ENCODE measurements at regions not wholly inside any gene's neighbourhood (a gene's known extent, or its start where the extent isn't known, plus 50 kb on each side); places are given as distances from the start of the nearest gene placed in this dataset.

DNA sequence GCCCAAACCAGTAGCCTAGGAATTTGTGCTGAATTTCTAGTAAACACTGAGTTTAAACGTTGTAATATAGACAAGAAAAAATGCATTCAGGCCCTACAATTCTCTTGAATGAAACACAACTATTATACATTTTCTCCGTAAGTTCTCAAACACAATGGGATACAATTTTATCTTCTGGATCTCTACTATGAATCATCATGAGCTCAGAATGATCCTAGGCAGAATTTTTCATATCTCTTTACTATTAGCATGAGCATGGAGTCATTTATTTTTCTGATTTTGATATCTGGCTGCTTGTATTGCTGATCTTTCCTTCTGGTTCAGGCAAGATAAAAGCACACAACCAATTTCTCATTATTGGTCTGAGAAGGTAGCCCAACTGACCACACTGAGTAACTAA lies 1123.4 kb upstream of the RAG2 start:
- Mint-ChIP-seq H3K9me3 (peaks cover 7% of the 10 kb centered on the region), H3K4me3 (no peak overlapping the region), H3K27me3 (no peaks in the 10 kb centered on the region), H3K27ac (no peak overlapping the region), H3K4me1 (no peaks in the 10 kb centered on the region), H3K36me3 (ENCODE audit: low read depth) (no peaks in the 10 kb centered on the region)
- ATAC-seq: no peak
- no peak for DNase-seq

DNA sequence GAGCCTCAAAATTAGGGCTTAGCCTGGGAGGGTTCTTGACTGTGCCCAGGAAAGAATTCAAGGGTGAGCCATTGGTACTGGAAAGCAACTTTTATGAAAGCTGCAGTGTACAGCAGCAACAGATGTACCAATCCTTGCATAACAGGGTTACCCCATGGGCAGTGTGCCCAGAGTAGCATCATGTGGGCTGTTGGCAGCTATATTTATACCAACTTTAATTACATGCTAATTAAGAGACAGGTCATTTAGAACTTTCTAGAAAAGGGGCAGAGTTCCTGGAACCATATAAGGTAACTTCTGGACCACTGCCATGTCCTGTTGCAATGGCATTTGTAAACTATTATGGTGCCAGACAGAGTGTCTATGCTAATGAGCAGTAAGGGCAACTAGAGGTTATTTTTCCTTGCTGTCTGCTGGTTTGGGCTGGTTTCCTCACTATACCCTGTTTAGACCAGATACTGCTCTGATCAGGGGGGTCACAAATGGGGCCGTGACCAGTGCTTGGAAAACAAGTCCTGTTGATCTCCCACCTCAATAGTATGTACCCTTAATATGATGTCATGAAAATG lies 1120.5 kb upstream of the RAG2 start:
- Mint-ChIP-seq H3K9me3 (peaks cover 7% of the 10 kb centered on the region), H3K27me3 (no peaks in the 10 kb centered on the region), H3K4me1 (no peaks in the 10 kb centered on the region), H3K36me3 (ENCODE audit: low read depth) (no peaks in the 10 kb centered on the region), H3K27ac (no peak overlapping the region), H3K4me3 (no peak overlapping the region)
- ATAC-seq (no peak), DNase-seq (no peak)

DNA sequence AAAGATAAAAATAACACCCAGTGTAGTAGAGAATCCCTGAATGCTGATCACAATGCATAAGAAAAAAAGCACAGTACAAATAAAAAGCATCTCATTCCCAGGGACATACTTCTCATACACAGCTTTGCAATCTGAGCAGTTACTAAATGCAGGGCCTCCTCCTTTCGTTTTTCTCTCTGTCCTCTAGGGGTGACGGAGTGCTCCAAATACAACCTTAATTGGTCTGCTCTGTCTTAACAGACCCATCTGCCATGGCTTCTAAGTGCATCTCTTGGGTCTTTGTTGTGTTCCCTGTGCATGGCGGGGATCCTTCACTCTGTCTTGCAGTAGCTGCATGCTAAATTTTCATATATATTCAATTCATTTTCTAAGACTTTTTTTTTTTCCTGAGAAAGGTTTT lies 1114.2 kb upstream of the RAG2 start:
- no peak for DNase-seq

DNA sequence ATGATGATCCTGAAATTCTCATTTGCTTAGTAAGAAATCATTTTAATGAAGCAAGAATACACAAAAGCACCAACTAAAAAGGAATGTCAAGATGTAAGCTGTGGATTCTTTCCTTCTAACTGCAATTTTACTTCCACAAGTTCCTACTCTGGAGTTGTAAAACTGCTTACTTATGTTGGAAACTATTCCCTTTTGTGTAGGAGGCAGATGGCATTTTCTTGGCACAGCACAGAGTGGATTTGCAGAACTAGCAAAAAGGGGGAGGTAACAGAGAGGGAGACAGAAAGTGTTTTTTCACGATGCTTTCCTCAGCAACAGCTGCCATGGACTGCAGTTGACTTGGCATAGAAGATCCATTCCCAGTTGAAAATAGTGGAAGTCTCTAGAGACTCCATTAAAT lies 1112.0 kb upstream of the RAG2 start:
- no peaks in the 10 kb centered on the region for H3K27me3 Mint-ChIP-seq
- H3K4me1 Mint-ChIP-seq: no peaks in the 10 kb centered on the region
- H3K27ac Mint-ChIP-seq: no peak overlapping the region
- DNase-seq (no peak), ATAC-seq (no peak)
- H3K9me3 Mint-ChIP-seq: peaks cover 4% of the 10 kb centered on the region
- H3K4me3 Mint-ChIP-seq: no peak overlapping the region
- H3K36me3 Mint-ChIP-seq (ENCODE audit: low read depth): no peaks in the 10 kb centered on the region

More for the DNA sequence above, 1114.2 kb upstream of the RAG2 start:
- H3K27me3 Mint-ChIP-seq: no peaks in the 10 kb centered on the region
- H3K9me3 Mint-ChIP-seq: peaks cover 4% of the 10 kb centered on the region
- no peak overlapping the region for H3K4me3 Mint-ChIP-seq
- H3K36me3 Mint-ChIP-seq (ENCODE audit: low read depth): no peaks in the 10 kb centered on the region
- H3K4me1 Mint-ChIP-seq: no peaks in the 10 kb centered on the region
- no peak for ATAC-seq
- H3K27ac Mint-ChIP-seq: no peak overlapping the region

DNA sequence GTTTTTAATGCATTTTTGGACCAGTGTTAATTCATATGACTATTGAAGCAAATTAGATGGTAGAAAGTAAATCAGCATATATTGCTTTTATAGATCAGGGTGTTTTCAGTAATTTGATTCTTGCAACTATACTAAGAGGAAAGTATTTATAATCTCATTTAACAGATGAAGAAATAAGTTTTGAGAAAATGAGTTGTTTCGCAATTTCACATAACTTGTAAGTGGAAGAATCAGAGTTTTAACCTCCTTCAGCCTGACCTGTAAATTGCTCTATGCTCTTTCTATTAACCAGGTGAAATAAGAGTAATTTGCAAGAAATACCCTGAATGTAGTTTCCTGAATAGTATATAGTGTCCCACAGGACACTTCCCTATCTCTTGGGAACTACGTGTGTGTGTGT lies 1106.8 kb upstream of the RAG2 start:
- no peak for ATAC-seq
- H3K27ac Mint-ChIP-seq: no peak overlapping the region

DNA sequence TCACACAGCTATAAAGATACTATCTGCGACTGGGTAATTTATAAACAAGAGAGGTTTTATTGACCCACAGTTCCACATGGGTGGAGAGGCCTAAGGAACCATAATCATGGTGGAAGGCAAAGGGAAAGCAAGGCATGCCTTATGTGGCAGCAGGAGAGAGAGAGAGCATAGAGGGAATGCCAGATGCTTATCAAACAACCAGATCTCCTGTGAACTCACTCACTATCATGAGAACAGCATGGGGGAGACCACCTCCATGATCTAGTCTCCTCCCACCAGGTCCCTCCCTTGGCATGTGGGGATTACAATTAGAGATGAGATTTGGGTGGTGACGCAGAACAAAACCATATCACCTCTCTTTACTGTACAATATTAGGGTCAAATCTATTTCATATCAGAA lies 1101.6 kb upstream of the RAG2 start:
- ATAC-seq: no peak
- Mint-ChIP-seq H3K27ac (no peak overlapping the region), H3K36me3 (ENCODE audit: low read depth) (no peaks in the 10 kb centered on the region), H3K4me1 (no peaks in the 10 kb centered on the region), H3K27me3 (no peaks in the 10 kb centered on the region), H3K4me3 (no peak overlapping the region), H3K9me3 (peaks cover 18% of the 10 kb centered on the region)
- DNase-seq: no peak

More for the DNA sequence above, 1106.8 kb upstream of the RAG2 start:
- peaks cover 8% of the 10 kb centered on the region for H3K9me3 Mint-ChIP-seq
- no peaks in the 10 kb centered on the region for H3K36me3 Mint-ChIP-seq (ENCODE audit: low read depth)
- no peaks in the 10 kb centered on the region for H3K4me1 Mint-ChIP-seq
- no peaks in the 10 kb centered on the region for H3K27me3 Mint-ChIP-seq
- H3K4me3 Mint-ChIP-seq: no peak overlapping the region
- no peak for DNase-seq

DNA sequence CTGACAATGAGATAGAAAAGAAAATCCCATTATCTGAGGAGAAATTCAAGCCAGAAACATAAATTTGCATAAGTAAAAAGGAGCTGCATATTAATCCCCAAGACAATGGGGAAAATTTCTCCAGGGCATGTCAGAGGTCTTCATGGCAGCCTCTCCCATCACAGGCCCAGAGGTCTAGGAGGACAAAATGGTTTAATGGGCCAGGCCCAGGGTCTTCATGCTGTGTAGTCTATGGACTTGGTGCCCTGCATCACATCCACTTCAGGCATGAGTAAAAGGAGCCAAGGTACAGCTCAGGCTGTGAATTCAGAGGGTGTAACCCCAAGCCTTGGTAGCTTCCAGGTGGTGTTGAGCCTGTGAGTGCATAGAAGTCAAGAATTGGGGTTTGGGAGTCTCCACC lies 1097.2 kb upstream of the RAG2 start:
- Mint-ChIP-seq H3K9me3 (peaks cover 24% of the 10 kb centered on the region), H3K4me1 (no peaks in the 10 kb centered on the region), H3K27me3 (no peaks in the 10 kb centered on the region), H3K36me3 (ENCODE audit: low read depth) (no peaks in the 10 kb centered on the region), H3K4me3 (no peak overlapping the region), H3K27ac (no peak overlapping the region)
- no peak for DNase-seq
- ATAC-seq: no peak

DNA sequence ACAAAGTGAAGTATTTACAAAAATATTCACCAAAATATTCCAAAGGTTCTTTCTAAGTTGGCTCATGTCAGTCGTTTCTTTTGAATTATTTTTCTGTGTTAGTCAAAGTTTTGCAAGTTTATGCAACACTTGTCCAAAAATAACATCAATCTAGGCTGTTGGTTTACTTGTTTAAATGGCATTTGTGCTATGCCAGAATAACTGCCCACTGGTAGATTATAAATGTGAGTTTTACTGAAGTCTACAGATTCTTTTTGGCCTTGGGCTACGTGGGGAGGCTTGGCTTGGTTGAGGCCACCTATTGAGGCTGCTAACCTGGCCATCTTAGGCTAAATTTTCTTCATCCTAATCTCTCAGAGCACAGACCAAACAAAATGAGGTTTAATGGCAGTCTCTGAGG lies 1091.9 kb upstream of the RAG2 start:
- Mint-ChIP-seq H3K27me3 (no peaks in the 10 kb centered on the region), H3K4me3 (no peak overlapping the region), H3K4me1 (no peaks in the 10 kb centered on the region), H3K27ac (no peak overlapping the region), H3K36me3 (ENCODE audit: low read depth) (no peaks in the 10 kb centered on the region), H3K9me3 (peaks cover 14% of the 10 kb centered on the region)
- DNase-seq (no peak), ATAC-seq (no peak)

DNA sequence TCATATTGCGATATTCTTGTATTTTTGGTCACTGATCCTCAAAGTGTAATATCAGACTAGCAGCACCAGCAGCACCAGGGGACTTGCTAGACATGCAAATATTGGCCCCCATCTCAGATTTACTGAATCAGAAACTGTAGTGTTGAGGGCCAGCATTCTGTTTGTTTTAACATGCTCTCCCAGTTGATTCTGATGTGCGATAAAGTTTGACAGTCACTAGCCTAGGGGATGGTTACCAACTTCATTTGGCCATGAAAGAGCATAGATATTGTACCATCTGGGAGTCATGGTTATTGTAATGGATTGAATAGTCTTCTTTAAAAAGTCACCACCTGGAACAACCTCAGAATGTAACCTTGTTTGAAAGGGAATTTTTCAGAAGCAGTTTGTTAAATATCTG lies 1090.4 kb upstream of the RAG2 start:
- H3K27me3 Mint-ChIP-seq: no peaks in the 10 kb centered on the region

DNA sequence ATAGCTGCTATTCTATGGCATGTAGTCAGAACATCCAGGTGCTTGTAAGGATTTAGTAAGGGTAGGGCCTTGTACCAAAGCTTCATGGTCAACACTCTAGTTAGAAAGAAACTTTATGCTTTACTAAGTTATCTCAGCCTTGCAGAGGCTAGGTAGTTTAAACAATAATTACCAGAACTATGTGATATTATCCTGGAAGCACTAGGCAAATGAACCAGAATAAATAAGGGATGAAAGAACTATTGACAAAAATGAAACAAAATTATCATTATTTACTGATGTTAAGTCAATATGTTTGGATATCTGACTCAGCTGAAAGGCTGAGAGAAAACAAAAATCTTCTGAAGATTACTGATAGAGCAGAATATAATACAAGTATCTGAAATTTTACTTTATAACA lies 1089.1 kb upstream of the RAG2 start:
- H3K4me3 Mint-ChIP-seq: no peak overlapping the region

More for the DNA sequence above, 1090.4 kb upstream of the RAG2 start:
- H3K4me3 Mint-ChIP-seq: no peak overlapping the region
- peaks cover 5% of the 10 kb centered on the region for H3K9me3 Mint-ChIP-seq
- DNase-seq (no peak), ATAC-seq (no peak)
- no peak overlapping the region for H3K27ac Mint-ChIP-seq
- no peaks in the 10 kb centered on the region for H3K4me1 Mint-ChIP-seq
- no peaks in the 10 kb centered on the region for H3K36me3 Mint-ChIP-seq (ENCODE audit: low read depth)

DNA sequence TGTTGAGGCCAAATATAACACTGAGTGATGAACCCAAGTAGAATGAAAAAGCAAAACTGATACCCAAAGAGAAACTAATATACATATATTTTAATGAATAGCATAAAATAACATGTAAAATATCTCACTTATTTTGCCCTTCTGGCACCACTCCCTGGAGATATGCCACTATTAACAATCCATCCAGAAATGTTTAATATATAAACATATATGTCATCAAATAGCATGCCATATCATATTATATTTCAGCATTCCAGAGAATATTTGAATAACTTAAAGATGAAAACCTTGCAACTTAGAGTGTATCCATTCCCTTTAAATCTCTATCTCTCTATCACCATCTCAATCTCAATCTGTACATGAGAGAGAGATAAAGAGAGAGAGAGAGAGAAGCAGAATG lies 1073.3 kb upstream of the RAG2 start:
- no peaks in the 10 kb centered on the region for H3K4me1 Mint-ChIP-seq
- no peak overlapping the region for H3K4me3 Mint-ChIP-seq
- no peak for ATAC-seq
- no peak overlapping the region for H3K27ac Mint-ChIP-seq
- no peak for DNase-seq
- H3K36me3 Mint-ChIP-seq (ENCODE audit: low read depth): no peaks in the 10 kb centered on the region
- H3K9me3 Mint-ChIP-seq: peaks cover 14% of the 10 kb centered on the region
- H3K27me3 Mint-ChIP-seq: no peaks in the 10 kb centered on the region

More for the DNA sequence above, 1089.1 kb upstream of the RAG2 start:
- Mint-ChIP-seq H3K36me3 (ENCODE audit: low read depth) (no peaks in the 10 kb centered on the region), H3K4me1 (no peaks in the 10 kb centered on the region), H3K27me3 (no peaks in the 10 kb centered on the region), H3K9me3 (peaks cover 4% of the 10 kb centered on the region), H3K27ac (no peak overlapping the region)
- DNase-seq: no peak
- no peak for ATAC-seq

DNA sequence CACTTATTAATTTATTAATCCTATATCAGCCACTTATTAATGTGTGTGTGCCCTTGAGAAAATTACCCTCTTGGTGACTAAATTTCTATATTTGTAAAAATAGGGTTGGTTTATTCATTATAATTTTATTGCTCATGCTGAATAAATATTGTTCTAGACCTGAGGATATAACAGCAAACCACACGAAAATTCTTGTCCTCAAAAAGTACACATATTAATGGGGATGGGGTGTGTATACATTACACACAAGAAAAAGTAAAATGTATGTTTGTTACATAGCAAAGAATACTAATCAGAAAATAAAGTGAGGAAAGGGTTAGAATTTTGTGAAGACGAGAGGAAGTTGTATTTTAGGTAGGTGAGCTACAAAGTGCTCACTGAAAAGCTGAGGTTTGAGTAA lies 1068.9 kb upstream of the RAG2 start:
- no peak overlapping the region for H3K4me3 Mint-ChIP-seq
- peaks cover 15% of the 10 kb centered on the region for H3K9me3 Mint-ChIP-seq
- no peaks in the 10 kb centered on the region for H3K27me3 Mint-ChIP-seq
- no peak for ATAC-seq
- no peaks in the 10 kb centered on the region for H3K36me3 Mint-ChIP-seq (ENCODE audit: low read depth)
- no peaks in the 10 kb centered on the region for H3K4me1 Mint-ChIP-seq
- H3K27ac Mint-ChIP-seq: no peak overlapping the region
- DNase-seq: no peak

DNA sequence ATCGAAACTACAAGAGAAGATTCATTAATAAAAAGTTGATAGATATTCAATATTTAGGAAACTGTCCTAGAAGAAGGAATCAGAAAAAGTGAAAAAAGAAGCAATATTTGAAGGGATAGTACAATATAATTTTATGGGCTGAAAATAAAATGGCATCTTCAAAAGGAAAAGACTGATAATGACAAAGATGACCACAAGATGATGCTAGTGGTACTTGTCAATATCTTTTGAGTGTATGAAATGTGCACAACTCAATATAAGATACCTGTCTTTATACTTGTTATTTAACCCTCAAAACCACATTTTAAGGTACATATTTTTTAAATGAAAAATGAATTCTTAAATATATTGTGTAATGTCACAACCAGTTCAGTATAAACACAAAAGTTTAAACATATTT lies 1059.6 kb upstream of the RAG2 start:
- Mint-ChIP-seq H3K4me1 (no peaks in the 10 kb centered on the region), H3K4me3 (no peak overlapping the region), H3K27ac (no peak overlapping the region), H3K27me3 (no peaks in the 10 kb centered on the region), H3K36me3 (ENCODE audit: low read depth) (no peaks in the 10 kb centered on the region), H3K9me3 (peaks cover 7% of the 10 kb centered on the region)
- ATAC-seq: no peak
- no peak for DNase-seq

DNA sequence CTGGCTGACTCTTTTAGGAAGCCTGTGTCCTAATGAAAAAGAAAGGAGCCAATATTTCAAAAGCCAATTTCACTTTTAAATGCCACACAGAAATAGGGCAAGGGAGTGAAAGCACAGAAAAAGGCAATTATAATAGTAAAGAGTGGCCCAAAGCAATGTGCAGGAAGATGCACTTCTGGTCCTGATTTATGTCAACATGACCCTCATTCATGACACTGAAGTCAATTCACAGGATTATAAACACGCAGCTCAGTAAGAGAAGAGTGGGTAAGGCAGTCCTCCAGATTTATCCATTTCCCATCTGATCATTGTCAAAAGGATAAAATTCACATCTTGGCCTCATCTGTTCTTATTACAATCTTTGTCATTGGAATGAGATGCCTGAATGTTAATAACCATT lies 1049.7 kb upstream of the RAG2 start:
- H3K27me3 Mint-ChIP-seq: no peaks in the 10 kb centered on the region
- H3K27ac Mint-ChIP-seq: no peak overlapping the region
- DNase-seq (no peak), ATAC-seq (no peak)
- no peak overlapping the region for H3K4me3 Mint-ChIP-seq
- H3K36me3 Mint-ChIP-seq (ENCODE audit: low read depth): no peaks in the 10 kb centered on the region
- peaks cover 4% of the 10 kb centered on the region for H3K9me3 Mint-ChIP-seq
- H3K4me1 Mint-ChIP-seq: no peaks in the 10 kb centered on the region

DNA sequence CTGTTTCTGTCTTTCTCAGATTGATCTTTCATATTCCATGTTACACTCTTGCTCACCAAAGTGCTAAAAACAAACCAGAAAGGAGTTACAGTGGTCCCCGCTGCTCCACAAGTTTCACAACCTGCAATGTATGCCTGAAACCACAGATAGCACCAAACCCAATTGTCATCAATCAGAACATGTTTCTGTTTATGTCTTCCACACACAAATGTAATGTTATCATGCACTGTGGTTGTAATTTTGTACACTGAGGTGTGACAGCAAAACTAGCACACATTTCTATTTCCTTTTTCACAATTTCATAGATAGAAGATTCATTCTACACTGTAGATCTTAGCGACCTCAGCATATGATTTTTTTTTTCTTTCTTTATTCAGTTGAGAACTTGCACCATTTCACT lies 1045.9 kb upstream of the RAG2 start:
- peaks cover 10% of the 10 kb centered on the region for H3K9me3 Mint-ChIP-seq
- no peak for DNase-seq
- no peaks in the 10 kb centered on the region for H3K4me1 Mint-ChIP-seq
- no peak for ATAC-seq
- H3K27me3 Mint-ChIP-seq: no peaks in the 10 kb centered on the region
- no peak overlapping the region for H3K4me3 Mint-ChIP-seq
- no peaks in the 10 kb centered on the region for H3K36me3 Mint-ChIP-seq (ENCODE audit: low read depth)
- no peak overlapping the region for H3K27ac Mint-ChIP-seq

DNA sequence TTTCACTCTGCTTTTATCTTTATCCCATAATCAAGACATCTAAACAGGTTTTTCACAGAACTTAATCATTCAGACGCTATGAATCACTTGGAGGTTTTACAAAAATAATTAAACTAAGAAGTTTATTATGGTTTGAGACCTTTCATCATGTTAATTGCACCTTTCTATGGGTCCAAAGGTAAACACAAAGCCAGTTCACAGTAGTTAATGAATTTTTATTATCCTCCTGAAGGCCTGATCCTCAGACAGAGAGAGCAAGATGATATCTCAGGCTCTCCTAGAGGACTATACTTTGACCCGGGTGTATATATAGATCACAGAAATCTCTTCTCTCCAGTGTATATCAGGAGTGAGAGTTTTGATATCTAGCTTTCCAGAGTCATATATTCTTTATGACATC lies 1044.3 kb upstream of the RAG2 start:
- H3K36me3 Mint-ChIP-seq (ENCODE audit: low read depth): no peaks in the 10 kb centered on the region
- peaks cover 11% of the 10 kb centered on the region for H3K9me3 Mint-ChIP-seq
- ATAC-seq (no peak), DNase-seq (no peak)
- H3K27ac Mint-ChIP-seq: no peak overlapping the region
- H3K4me1 Mint-ChIP-seq: no peaks in the 10 kb centered on the region
- H3K4me3 Mint-ChIP-seq: no peak overlapping the region
- H3K27me3 Mint-ChIP-seq: no peaks in the 10 kb centered on the region
